ENCODE measurements at regions not wholly inside any gene's neighbourhood (a gene's known extent, or its start where the extent isn't known, plus 50 kb on each side); places are given as distances from the start of the nearest gene placed in this dataset.

- no peak for TF ChIP-seq CTCF (IDR thresholded peaks at IDR 0.05; ENCODE audit: low read depth, low read length, poor library complexity, severe bottlenecking)
- no peak for TF ChIP-seq EZH2phosphoT487 (IDR thresholded peaks at IDR 0.05; ENCODE audit: borderline replicate concordance, low read length)
These were observed 394.3 kb upstream of the PODXL start for GRCh38 chr7:131950758-131951157.
